PC-3 (cell line): ENCODE measurements at regions not wholly inside any gene's neighbourhood (a gene's known extent, or its start where the extent isn't known, plus 50 kb on each side); places are given as distances from the start of the nearest gene placed in this dataset.

Experiments
- ATAC-seq: fragments of 200-7000 bp; cut with Tn5 transposase; 2 replicates; pipeline ENCODE4 v1.9.1; 2020; ENCODE audit warnings: mild to moderate bottlenecking, moderate library complexity
- BruUV-seq: library from RNA; stranded (reverse); fragments of 400-500 nt; replicated peaks from 2 replicates; lab custom pipeline; 2021; lab: Mats Ljungman, UMichigan
- CTCF ChIA-PET: fragments of 300-600 bp; sonication (Branson Sonifier 250); formaldehyde crosslinking; loops from one replicate; lab custom pipeline; 2022; ENCODE audit warnings: antibody characterized with exemption; lab: Charles Lee
- POLR2A ChIA-PET: fragments of 300-600 bp; sonication (Branson Sonifier 250); formaldehyde crosslinking; loops from one replicate; lab custom pipeline; 2022; ENCODE audit warnings: antibody characterized with exemption; ENCODE audit not compliant: unreplicated experiment; lab: Charles Lee
- DNase-seq: peaks from one replicate; pipeline ENCODE4 v3.0.0-alpha.2; 2015
- H2AFZ ChIP-seq: fragments of 300-600 bp; sonication (generic); 2 replicates; pipeline ENCODE4 v1.6.0; 2016; ENCODE audit warnings: antibody characterized with exemption, low read length
- H3F3A ChIP-seq: fragments of 300-600 bp; sonication (generic); one replicate; pipeline ENCODE4 v1.6.0; 2017; ENCODE audit warnings: antibody characterized with exemption, low read length, control low read depth, mild to moderate bottlenecking; ENCODE audit not compliant: unreplicated experiment
- H3K27ac ChIP-seq: fragments of 300-600 bp; sonication (generic); 2 replicates; pipeline ENCODE4 v1.5.1; 2016; ENCODE audit warnings: mild to moderate bottlenecking, low read length
- H3K27me3 ChIP-seq: fragments of 300-600 bp; sonication (generic); 2 replicates; pipeline ENCODE4 v1.6.1; 2016; ENCODE audit warnings: low read length, mixed read lengths
- H3K36me3 ChIP-seq: fragments of 300-600 bp; sonication (generic); 2 replicates; pipeline ENCODE4 v1.6.1; 2016; ENCODE audit warnings: low read depth, mixed run types, low read length, mixed read lengths
- H3K4me1 ChIP-seq: fragments of 300-600 bp; sonication (generic); 2 replicates; pipeline ENCODE4 v1.5.1; 2016; ENCODE audit warnings: low read length; ENCODE audit not compliant: insufficient read depth
- H3K4me2 ChIP-seq: fragments of 300-600 bp; sonication (generic); 2 replicates; pipeline ENCODE4 v1.6.0; 2016; ENCODE audit warnings: low read length
- H3K4me3 ChIP-seq: fragments of 300-600 bp; sonication (generic); 2 replicates; pipeline ENCODE4 v1.5.1; 2016; ENCODE audit warnings: mild to moderate bottlenecking, low read length, mixed read lengths
- H3K79me2 ChIP-seq: fragments of 300-600 bp; sonication (generic); 2 replicates; pipeline ENCODE4 v1.6.1; 2017; ENCODE audit warnings: low read length, mixed read lengths
- H3K9ac ChIP-seq: fragments of 300-600 bp; sonication (generic); 2 replicates; pipeline ENCODE4 v1.6.0; 2016; ENCODE audit warnings: mild to moderate bottlenecking, low read length
- H3K9me2 ChIP-seq: fragments of 300-600 bp; sonication (generic); replicated peaks from 2 replicates; pipeline ENCODE4 v1.6.1; 2016; ENCODE audit warnings: mixed run types, low read length, mixed read lengths
- H3K9me3 ChIP-seq: fragments of 300-600 bp; sonication (generic); 2 replicates; pipeline ENCODE4 v1.6.1; 2016; ENCODE audit warnings: low read length, mixed read lengths
- H4K20me1 ChIP-seq: fragments of 300-600 bp; sonication (generic); 2 replicates; pipeline ENCODE4 v1.6.1; 2016; ENCODE audit warnings: low read length, mixed read lengths
- EZH2 ChIP-seq: fragments of 300-600 bp; sonication (generic); IDR thresholded peaks from one replicate; pipeline ENCODE4 v1.6.1; 2017; ENCODE audit warnings: antibody characterized with exemption, mild to moderate bottlenecking, low read length; ENCODE audit not compliant: unreplicated experiment
- EZH2phosphoT487 ChIP-seq: fragments of 300-600 bp; sonication (generic); IDR thresholded peaks from 2 replicates; pipeline ENCODE4 v1.6.1; 2018; ENCODE audit warnings: mild to moderate bottlenecking, antibody characterized with exemption, low read length, borderline replicate concordance
- intact Hi-C: fragments of 100-400 bp; cut with micrococcal nuclease; formaldehyde crosslinking; loops from 2 replicates; pipeline ENCODE4 v1.9.0; 2023
- TF ChIP-seq, protein P1 (sequence below): fragments of 300-600 bp; sonication (generic); conservative IDR thresholded peaks from 2 replicates; pipeline ENCODE4 v1.5.1; 2017; ENCODE audit warnings: antibody characterized with exemption, low read depth, mild to moderate bottlenecking, low read length

DNA sequence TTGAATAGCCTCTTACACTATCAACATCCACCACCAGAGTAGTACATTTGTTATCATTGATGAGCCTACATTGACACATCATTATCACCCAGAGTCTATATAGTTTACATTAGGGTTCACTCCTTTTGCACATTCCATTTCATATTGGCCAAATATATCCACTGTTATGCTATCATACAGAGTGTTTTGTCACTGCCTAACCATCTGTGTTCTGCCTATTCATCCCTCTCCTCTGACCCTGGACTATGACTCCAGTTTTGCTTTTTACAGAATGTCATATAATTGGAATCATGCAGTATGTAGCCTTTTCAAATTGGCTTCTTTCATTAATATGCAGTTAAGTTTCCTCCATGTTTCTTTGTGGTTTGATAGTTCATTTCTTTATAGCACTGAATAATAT lies 904.7 kb downstream of the TLE1 start:
- TF ChIP-seq EZH2: no peak
- TF ChIP-seq, protein P1, sequence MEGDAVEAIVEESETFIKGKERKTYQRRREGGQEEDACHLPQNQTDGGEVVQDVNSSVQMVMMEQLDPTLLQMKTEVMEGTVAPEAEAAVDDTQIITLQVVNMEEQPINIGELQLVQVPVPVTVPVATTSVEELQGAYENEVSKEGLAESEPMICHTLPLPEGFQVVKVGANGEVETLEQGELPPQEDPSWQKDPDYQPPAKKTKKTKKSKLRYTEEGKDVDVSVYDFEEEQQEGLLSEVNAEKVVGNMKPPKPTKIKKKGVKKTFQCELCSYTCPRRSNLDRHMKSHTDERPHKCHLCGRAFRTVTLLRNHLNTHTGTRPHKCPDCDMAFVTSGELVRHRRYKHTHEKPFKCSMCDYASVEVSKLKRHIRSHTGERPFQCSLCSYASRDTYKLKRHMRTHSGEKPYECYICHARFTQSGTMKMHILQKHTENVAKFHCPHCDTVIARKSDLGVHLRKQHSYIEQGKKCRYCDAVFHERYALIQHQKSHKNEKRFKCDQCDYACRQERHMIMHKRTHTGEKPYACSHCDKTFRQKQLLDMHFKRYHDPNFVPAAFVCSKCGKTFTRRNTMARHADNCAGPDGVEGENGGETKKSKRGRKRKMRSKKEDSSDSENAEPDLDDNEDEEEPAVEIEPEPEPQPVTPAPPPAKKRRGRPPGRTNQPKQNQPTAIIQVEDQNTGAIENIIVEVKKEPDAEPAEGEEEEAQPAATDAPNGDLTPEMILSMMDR: no peak
- H3K79me2 ChIP-seq: no peaks in the 10 kb centered on the region
- no peak for DNase-seq
- no peak overlapping the region for H3K4me2 ChIP-seq
- H3K9me2 ChIP-seq: no peaks in the 10 kb centered on the region
- H3K9ac ChIP-seq: no peak overlapping the region
- H3K27me3 ChIP-seq: no peaks in the 10 kb centered on the region
- intact Hi-C loops: no loop called here
- H2AFZ ChIP-seq: no peak overlapping the region
- ChIA-PET POLR2A (no interaction called here), CTCF (no interaction called here)
- H3K4me3 ChIP-seq: no peak overlapping the region
- no peak; the same call in none of the 2 replicates for ATAC-seq
- H3F3A ChIP-seq: no peaks in the 10 kb centered on the region
- no peaks in the 10 kb centered on the region for H4K20me1 ChIP-seq
- no peak overlapping the region for H3K27ac ChIP-seq
- H3K9me3 ChIP-seq: 0 out of 2 replicates have a peak, but pooled peaks cover 4% of the 10 kb centered on the region
- H3K36me3 ChIP-seq: no peaks in the 10 kb centered on the region
- no TSS peak for BruUV-seq
- H3K4me1 ChIP-seq: peaks cover 11% of the 10 kb centered on the region

DNA sequence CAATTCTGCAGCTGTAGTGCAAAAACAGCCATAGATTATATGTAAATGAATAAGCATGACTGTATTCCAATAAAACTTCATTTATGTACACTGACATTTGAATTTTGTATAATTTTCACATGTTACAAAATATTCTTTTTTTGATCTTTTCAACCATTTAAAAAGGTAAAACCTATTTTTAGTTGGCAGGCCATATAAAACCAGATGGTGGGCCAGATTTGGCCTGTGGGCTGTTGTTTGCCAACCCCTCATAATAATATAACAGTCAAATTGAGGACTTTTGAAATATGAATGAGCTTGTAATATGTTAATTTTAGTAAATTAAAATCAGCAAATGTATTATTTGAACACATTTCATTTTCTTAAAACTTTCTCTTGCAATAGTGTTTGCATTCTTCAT lies 913.4 kb downstream of the TLE1 start:
- intact Hi-C loops: no loop called here
- Histone ChIP-seq H2AFZ (no peak overlapping the region), H3K4me3 (no peak overlapping the region), H3K9me3 (0 out of 2 replicates have a peak, but pooled peaks cover 4% of the 10 kb centered on the region), H3K79me2 (no peaks in the 10 kb centered on the region), H3K9me2 (no peaks in the 10 kb centered on the region), H3K27me3 (no peaks in the 10 kb centered on the region), H3K27ac (no peak overlapping the region), H4K20me1 (no peaks in the 10 kb centered on the region), H3F3A (no peaks in the 10 kb centered on the region), H3K4me1 (no peaks in the 10 kb centered on the region), H3K36me3 (no peaks in the 10 kb centered on the region), H3K4me2 (no peak overlapping the region), H3K9ac (no peak overlapping the region)
- DNase-seq (no peak), ATAC-seq (no peak)
- POLR2A ChIA-PET: no interaction called here
- BruUV-seq: no TSS peak
- CTCF ChIA-PET: no interaction called here
- no peak for TF ChIP-seq EZH2phosphoT487
- TF ChIP-seq EZH2: no peak
- TF ChIP-seq, protein P1: no peak

DNA sequence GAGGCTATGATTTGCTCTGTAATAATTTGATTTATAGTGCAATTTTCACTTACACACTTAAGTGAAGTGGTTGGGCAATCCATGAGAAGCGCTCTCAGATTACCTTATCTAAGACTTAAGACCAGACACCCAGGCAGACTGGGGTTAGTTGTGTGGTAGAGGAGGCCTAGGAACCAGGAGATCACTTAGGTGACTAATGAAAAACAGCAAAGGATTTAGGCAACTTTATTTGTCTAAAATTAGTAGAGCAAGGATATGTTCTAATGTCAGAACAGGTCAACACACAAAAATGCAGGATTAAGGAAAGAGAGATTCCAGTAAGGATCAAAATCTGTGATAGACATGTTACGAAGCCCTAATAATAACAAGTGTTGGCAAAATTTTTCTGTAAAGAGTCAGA lies 913.8 kb downstream of the TLE1 start:
- POLR2A ChIA-PET: no interaction called here
- Histone ChIP-seq H3K9me2 (no peaks in the 10 kb centered on the region), H3K79me2 (no peaks in the 10 kb centered on the region), H3K27ac (no peak overlapping the region), H3K4me2 (no peak overlapping the region), H3K4me1 (no peaks in the 10 kb centered on the region), H3K9me3 (0 out of 2 replicates have a peak, but pooled peaks cover 2% of the 10 kb centered on the region), H3F3A (no peaks in the 10 kb centered on the region), H3K9ac (no peak overlapping the region), H3K27me3 (no peaks in the 10 kb centered on the region), H3K36me3 (no peaks in the 10 kb centered on the region), H3K4me3 (no peak overlapping the region), H4K20me1 (no peaks in the 10 kb centered on the region), H2AFZ (no peak overlapping the region)
- BruUV-seq: no TSS peak
- intact Hi-C loops: no loop called here
- TF ChIP-seq, protein P1: no peak
- TF ChIP-seq EZH2phosphoT487: no peak
- TF ChIP-seq EZH2: no peak
- ATAC-seq (no peak; the same call in 1 of the 2 replicates), DNase-seq (peak; percentile 2)
- CTCF ChIA-PET: no interaction called here
